ENCODE measurements at regions not wholly inside any gene's neighbourhood (a gene's known extent, or its start where the extent isn't known, plus 50 kb on each side); places are given as distances from the start of the nearest gene placed in this dataset.

- TF ChIP-seq, protein P1, sequence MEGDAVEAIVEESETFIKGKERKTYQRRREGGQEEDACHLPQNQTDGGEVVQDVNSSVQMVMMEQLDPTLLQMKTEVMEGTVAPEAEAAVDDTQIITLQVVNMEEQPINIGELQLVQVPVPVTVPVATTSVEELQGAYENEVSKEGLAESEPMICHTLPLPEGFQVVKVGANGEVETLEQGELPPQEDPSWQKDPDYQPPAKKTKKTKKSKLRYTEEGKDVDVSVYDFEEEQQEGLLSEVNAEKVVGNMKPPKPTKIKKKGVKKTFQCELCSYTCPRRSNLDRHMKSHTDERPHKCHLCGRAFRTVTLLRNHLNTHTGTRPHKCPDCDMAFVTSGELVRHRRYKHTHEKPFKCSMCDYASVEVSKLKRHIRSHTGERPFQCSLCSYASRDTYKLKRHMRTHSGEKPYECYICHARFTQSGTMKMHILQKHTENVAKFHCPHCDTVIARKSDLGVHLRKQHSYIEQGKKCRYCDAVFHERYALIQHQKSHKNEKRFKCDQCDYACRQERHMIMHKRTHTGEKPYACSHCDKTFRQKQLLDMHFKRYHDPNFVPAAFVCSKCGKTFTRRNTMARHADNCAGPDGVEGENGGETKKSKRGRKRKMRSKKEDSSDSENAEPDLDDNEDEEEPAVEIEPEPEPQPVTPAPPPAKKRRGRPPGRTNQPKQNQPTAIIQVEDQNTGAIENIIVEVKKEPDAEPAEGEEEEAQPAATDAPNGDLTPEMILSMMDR (conservative IDR thresholded peaks at IDR 0.05; ENCODE audit: low read depth, low read length), result no peak
- TF ChIP-seq EZH2phosphoT487 (IDR thresholded peaks at IDR 0.05; ENCODE audit: borderline replicate concordance, low read length) (no peak), EZH2 (IDR thresholded peaks at IDR 0.05; ENCODE audit: low read length, unreplicated experiment) (no peak)
Measured at GRCh38 chr12:115203701-115204100, 519.7 kb upstream of the TBX3 start.
